ENCODE measurements at regions not wholly inside any gene's neighbourhood (a gene's known extent, or its start where the extent isn't known, plus 50 kb on each side); places are given as distances from the start of the nearest gene placed in this dataset.

DNA sequence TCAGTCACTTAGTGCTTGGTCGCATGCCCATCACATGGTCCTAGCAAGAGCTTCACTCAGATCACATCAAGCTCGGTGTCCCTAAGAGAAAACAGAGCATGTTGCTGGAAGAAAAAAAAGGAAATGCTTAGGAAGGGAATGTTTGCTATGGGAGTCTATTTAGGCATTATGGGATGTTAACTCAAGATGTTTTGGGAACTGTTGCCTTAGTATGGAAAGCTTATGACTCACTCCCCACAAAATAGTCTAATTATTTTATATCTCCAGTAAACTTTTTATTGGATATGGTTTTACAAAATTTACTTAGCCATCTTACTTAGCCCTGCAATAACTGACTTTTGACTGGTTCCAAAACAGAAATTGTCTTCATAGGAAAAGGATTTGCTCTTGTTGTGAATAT lies 439.5 kb upstream of the ZEB2 start:
- TF ChIP-seq, protein P1, sequence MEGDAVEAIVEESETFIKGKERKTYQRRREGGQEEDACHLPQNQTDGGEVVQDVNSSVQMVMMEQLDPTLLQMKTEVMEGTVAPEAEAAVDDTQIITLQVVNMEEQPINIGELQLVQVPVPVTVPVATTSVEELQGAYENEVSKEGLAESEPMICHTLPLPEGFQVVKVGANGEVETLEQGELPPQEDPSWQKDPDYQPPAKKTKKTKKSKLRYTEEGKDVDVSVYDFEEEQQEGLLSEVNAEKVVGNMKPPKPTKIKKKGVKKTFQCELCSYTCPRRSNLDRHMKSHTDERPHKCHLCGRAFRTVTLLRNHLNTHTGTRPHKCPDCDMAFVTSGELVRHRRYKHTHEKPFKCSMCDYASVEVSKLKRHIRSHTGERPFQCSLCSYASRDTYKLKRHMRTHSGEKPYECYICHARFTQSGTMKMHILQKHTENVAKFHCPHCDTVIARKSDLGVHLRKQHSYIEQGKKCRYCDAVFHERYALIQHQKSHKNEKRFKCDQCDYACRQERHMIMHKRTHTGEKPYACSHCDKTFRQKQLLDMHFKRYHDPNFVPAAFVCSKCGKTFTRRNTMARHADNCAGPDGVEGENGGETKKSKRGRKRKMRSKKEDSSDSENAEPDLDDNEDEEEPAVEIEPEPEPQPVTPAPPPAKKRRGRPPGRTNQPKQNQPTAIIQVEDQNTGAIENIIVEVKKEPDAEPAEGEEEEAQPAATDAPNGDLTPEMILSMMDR (IDR thresholded peaks at IDR 0.05) = no peak
- no peak for TF ChIP-seq EZH2 (IDR thresholded peaks at IDR 0.05; ENCODE audit: borderline replicate concordance, insufficient read depth, low read depth, low read length, poor library complexity, severe bottlenecking)
